Neural crest cell (in vitro differentiated cells): ENCODE measurements at regions not wholly inside any gene's neighbourhood (a gene's known extent, or its start where the extent isn't known, plus 50 kb on each side); places are given as distances from the start of the nearest gene placed in this dataset.
"Not testable (repeated sequence)": the region's sequence is repeated elsewhere in the genome, so short reads cannot be mapped to it uniquely, and the experiment has no call there.

ENCODE experiments used
- DNase-seq: peaks from one replicate; pipeline ENCODE4 v3.0.0; 2021; ENCODE audit warnings: low read depth, mixed read lengths, low spot score
- H3K27ac Mint-ChIP-seq: one replicate; pipeline ENCODE4 v1.8.0; 2021; ENCODE audit warnings: mild to moderate bottlenecking, mixed read lengths; ENCODE audit not compliant: unreplicated experiment
- H3K27me3 Mint-ChIP-seq: 2 replicates; pipeline ENCODE4 v1.8.0; 2021; ENCODE audit warnings: low read depth, mild to moderate bottlenecking, mixed read lengths
- H3K36me3 Mint-ChIP-seq: 2 replicates; pipeline ENCODE4 v1.8.0; 2021; ENCODE audit warnings: low read depth, mild to moderate bottlenecking, mixed read lengths
- H3K4me1 Mint-ChIP-seq: 2 replicates; pipeline ENCODE4 v1.8.0; 2021; ENCODE audit warnings: mixed read lengths
- H3K4me3 Mint-ChIP-seq: one replicate; pipeline ENCODE4 v1.8.0; 2021; ENCODE audit warnings: mild to moderate bottlenecking, mixed read lengths
- H3K9me3 Mint-ChIP-seq: 2 replicates; pipeline ENCODE4 v1.8.0; 2021; ENCODE audit warnings: mixed read lengths
- CTCF ChIP-seq: fragments of 200-600 bp; sonication (generic); conservative IDR thresholded peaks from 2 replicates; pipeline ENCODE4 v1.5.0; 2021; ENCODE audit warnings: antibody characterized with exemption, mild to moderate bottlenecking

DNA sequence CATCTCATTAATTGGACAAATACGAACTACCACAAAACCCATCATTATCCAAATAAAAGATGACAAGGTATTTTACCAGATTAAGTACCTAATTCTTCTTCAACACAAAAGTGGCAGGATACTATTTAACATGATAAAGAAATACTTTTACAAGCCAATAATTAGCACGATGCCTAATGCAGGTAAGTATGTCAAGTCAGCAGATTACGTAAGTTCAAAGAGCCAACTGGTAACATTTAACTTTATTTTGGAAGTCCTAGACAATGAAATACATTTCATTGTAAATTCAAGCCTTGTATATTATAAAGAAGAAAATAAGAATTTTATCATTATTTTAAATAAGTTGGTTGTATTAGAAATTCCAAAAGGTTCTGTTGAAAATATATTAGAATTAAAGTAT lies 535.3 kb upstream of the SOX9 start:
- no peak for TF ChIP-seq CTCF
- Mint-ChIP-seq H3K4me1 (no peaks in the 10 kb centered on the region), H3K9me3 (peaks cover 3% of the 10 kb centered on the region), H3K27ac (no peak overlapping the region), H3K4me3 (no peak overlapping the region), H3K27me3 (no peaks in the 10 kb centered on the region), H3K36me3 (peaks cover 3% of the 10 kb centered on the region)
- no peak for DNase-seq

DNA sequence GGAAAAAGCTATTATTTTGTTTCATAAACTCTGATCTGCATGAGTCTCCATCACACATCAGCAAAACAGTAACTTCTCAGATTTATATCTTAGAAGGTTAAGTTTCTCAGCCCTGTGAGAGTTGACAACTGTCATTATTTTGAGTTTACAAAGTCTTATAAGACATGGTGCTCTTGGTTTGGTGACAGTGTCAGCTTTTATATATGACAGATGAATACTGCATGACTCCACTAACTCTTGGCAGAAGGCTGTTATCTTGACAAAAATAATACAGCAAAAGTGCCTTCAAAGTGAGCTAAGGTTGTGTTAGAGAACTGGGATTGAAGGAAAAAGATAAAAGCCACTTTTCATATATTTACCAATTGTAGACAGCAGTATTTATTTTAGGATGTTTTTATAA lies 528.4 kb upstream of the SOX9 start:
- Mint-ChIP-seq H3K27me3 (no peaks in the 10 kb centered on the region), H3K4me1 (no peaks in the 10 kb centered on the region)
- TF ChIP-seq CTCF, result no peak

GRCh38 chr17:71593078-71593477 lies 527.7 kb upstream of the SOX9 start:
- Mint-ChIP-seq H3K27me3 (no peaks in the 10 kb centered on the region), H3K27ac (no peak overlapping the region), H3K4me1 (no peaks in the 10 kb centered on the region), H3K9me3 (no peaks in the 10 kb centered on the region), H3K36me3 (no peaks in the 10 kb centered on the region), H3K4me3 (no peak overlapping the region)
- no peak for TF ChIP-seq CTCF
- no peak for DNase-seq

More for the DNA sequence above, 528.4 kb upstream of the SOX9 start:
- Mint-ChIP-seq H3K9me3 (no peaks in the 10 kb centered on the region), H3K27ac (no peak overlapping the region), H3K36me3 (no peaks in the 10 kb centered on the region), H3K4me3 (no peak overlapping the region)
- no peak for DNase-seq

DNA sequence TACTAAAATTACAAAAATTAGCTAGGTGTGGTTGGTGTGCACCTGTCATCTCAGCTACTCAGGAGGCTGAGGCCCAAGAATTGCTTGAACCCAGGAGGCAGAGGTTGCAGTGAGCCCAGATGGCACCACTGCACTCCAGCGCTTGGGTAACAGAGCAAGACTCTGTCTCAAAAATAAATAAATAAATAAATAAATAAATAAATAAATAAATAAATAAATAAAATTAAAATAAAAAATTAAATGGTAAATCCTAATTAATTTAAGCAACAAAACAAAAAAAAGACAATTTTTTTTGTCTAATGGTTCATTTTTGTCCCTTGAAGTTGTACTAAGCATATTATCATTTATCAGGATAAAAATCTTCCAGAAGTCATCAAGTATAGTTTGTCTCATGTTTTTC lies 521.2 kb upstream of the SOX9 start:
- H3K36me3 Mint-ChIP-seq, H3K27me3 Mint-ChIP-seq, DNase-seq, H3K9me3 Mint-ChIP-seq, H3K4me1 Mint-ChIP-seq, H3K4me3 Mint-ChIP-seq, H3K27ac Mint-ChIP-seq: not testable (repeated sequence)

DNA sequence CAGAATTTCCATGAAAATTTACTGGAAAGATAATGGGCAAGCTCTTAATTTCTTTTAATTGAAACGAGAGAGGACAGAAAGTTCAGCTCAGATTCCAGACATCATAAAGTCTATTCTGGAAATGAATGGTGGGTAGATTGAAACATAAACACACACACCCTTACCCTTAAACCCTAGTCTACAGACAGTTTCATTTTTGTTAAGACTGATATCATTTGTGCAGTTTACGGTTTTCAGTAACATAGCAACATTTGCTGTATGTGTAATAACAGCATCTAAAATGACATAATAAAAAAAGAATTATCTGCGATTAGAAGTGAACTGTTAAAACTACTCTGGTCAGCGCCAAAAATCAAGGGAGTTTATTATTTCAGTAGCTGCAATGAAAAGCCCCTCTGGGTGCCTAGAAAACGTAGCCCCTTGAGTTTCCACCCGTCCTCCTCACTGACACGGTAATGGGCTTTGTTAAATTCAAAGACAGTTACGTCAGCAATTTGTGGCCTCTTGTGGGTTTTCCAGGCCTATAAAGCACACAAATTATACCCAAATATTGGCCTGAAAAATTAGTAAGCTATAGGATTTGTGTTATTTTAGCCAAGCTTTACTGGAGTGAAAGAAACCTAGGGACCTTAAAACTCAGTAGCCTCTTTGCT lies 520.6 kb upstream of the SOX9 start:
- Mint-ChIP-seq H3K27ac (no peak overlapping the region), H3K27me3 (no peaks in the 10 kb centered on the region), H3K9me3 (peaks cover 4% of the 10 kb centered on the region), H3K4me1 (no peaks in the 10 kb centered on the region), H3K4me3 (no peak overlapping the region), H3K36me3 (no peaks in the 10 kb centered on the region)
- no peak for TF ChIP-seq CTCF
- DNase-seq, result no peak

- Mint-ChIP-seq H3K27me3 (no peaks in the 10 kb centered on the region), H3K36me3 (no peaks in the 10 kb centered on the region), H3K4me1 (no peaks in the 10 kb centered on the region), H3K4me3 (no peak overlapping the region), H3K27ac (no peak overlapping the region), H3K9me3 (peaks cover 6% of the 10 kb centered on the region)
- no peak for TF ChIP-seq CTCF
- DNase-seq, result no peak
Observed at GRCh38 chr17:71601894-71602504, 518.8 kb upstream of the SOX9 start.
